Nucleus accumbens (tissue), 56 donors: ENCODE measurements at regions not wholly inside any gene's neighbourhood (a gene's known extent, or its start where the extent isn't known, plus 50 kb on each side); places are given as distances from the start of the nearest gene placed in this dataset.
"Not testable (repeated sequence)": the region's sequence is repeated elsewhere in the genome, so short reads cannot be mapped to it uniquely, and the experiment has no call there.

ENCODE experiments used
- DNase-seq, 56 donors: peaks; one replicate each; lab custom pipeline; 2025; lab: John Stamatoyannopoulos, UW

GRCh38 chr13:79659121-79659521 lies 178.2 kb downstream of the NDFIP2 start:
- peak in 2 of 56 donors; percentile 2 to 11 for DNase-seq

GRCh38 chr13:79658333-79658975 lies 177.5 kb downstream of the NDFIP2 start:
- peak in 21 of 56 donors; percentile 1 to 64 (median 8) for DNase-seq

GRCh38 chr13:79655509-79655908 lies 174.6 kb downstream of the NDFIP2 start:
- no peak for DNase-seq

- DNase-seq: no peak
Observed at GRCh38 chr13:79654520-79654919, 173.6 kb downstream of the NDFIP2 start.

- DNase-seq: no peak
Observed at GRCh38 chr13:79650688-79651087, 169.7 kb downstream of the NDFIP2 start.

- DNase-seq: no peak
Observed at GRCh38 chr13:79648191-79648590, 167.2 kb downstream of the NDFIP2 start.

- DNase-seq: no peak
Observed at GRCh38 chr13:79647533-79647932, 166.6 kb downstream of the NDFIP2 start.

GRCh38 chr13:79646880-79647279 lies 165.9 kb downstream of the NDFIP2 start:
- DNase-seq: no peak

GRCh38 chr13:79645569-79645968 lies 164.6 kb downstream of the NDFIP2 start:
- DNase-seq: no peak

GRCh38 chr13:79642596-79642995 lies 161.6 kb downstream of the NDFIP2 start:
- DNase-seq: no peak

GRCh38 chr13:79637133-79637763 lies 156.3 kb downstream of the NDFIP2 start:
- no peak for DNase-seq

GRCh38 chr13:79631051-79631659 lies 150.2 kb downstream of the NDFIP2 start:
- no peak for DNase-seq

- DNase-seq: no peak
Observed at GRCh38 chr13:79628463-79628862, 147.5 kb downstream of the NDFIP2 start.

GRCh38 chr13:79626924-79627323 lies 146.0 kb downstream of the NDFIP2 start:
- no peak for DNase-seq

- no peak for DNase-seq
Observed at GRCh38 chr13:79625517-79625916, 144.6 kb downstream of the NDFIP2 start.

- no peak for DNase-seq
Observed at GRCh38 chr13:79621902-79622301, 140.9 kb downstream of the NDFIP2 start.

- no peak for DNase-seq
Observed at GRCh38 chr13:79621449-79621848, 140.5 kb downstream of the NDFIP2 start.

GRCh38 chr13:79614250-79614918 lies 133.4 kb downstream of the NDFIP2 start:
- no peak for DNase-seq

- no peak for DNase-seq
Observed at GRCh38 chr13:79612604-79613003, 131.6 kb downstream of the NDFIP2 start.

- not testable (repeated sequence) for DNase-seq
Observed at GRCh38 chr13:79607895-79608294, 126.9 kb downstream of the NDFIP2 start.
